Dermis microvascular lymphatic vessel endothelial cell (primary cell): ENCODE measurements at regions not wholly inside any gene's neighbourhood (a gene's known extent, or its start where the extent isn't known, plus 50 kb on each side); places are given as distances from the start of the nearest gene placed in this dataset.
"Not testable (repeated sequence)": the region's sequence is repeated elsewhere in the genome, so short reads cannot be mapped to it uniquely, and the experiment has no call there.

Experiments used
- DNase-seq, 2 donors: peaks; one replicate each; pipeline versions ENCODE4 v3.0.0 to v3.0.0-alpha.2; 2010; ENCODE audit warnings: low read depth in 2 of 2

- DNase-seq = peak; percentile 40 to 54
Measured at GRCh38 chr2:186995092-186995491, 146.1 kb upstream of the ZSWIM2 start.

- peak in 1 of 2 donors; percentile 58 for DNase-seq
Measured at GRCh38 chr2:186992597-186992996, 143.6 kb upstream of the ZSWIM2 start.

GRCh38 chr2:186991766-186992417 is 142.9 kb upstream of the ZSWIM2 start:
- DNase-seq = peak in 1 of 2 donors; percentile 59

GRCh38 chr2:186984966-186985365 is 136.0 kb upstream of the ZSWIM2 start:
- DNase-seq = no peak

GRCh38 chr2:186984481-186984880 is 135.5 kb upstream of the ZSWIM2 start:
- DNase-seq = no peak

- peak in 1 of 2 donors; percentile 17 for DNase-seq
Measured at GRCh38 chr2:186980787-186981550, 132.0 kb upstream of the ZSWIM2 start.

GRCh38 chr2:186980117-186980442 is 131.1 kb upstream of the ZSWIM2 start:
- no peak for DNase-seq

- DNase-seq = no peak
Measured at GRCh38 chr2:186979439-186980116, 130.6 kb upstream of the ZSWIM2 start.

GRCh38 chr2:186977433-186978045 is 128.6 kb upstream of the ZSWIM2 start:
- DNase-seq = no peak

GRCh38 chr2:186976329-186976728 is 127.4 kb upstream of the ZSWIM2 start:
- DNase-seq = no peak

- DNase-seq = no peak
Measured at GRCh38 chr2:186972281-186972970, 123.5 kb upstream of the ZSWIM2 start.

GRCh38 chr2:186968277-186968676 is 119.3 kb upstream of the ZSWIM2 start:
- DNase-seq = no peak

- DNase-seq = no peak
Measured at GRCh38 chr2:186966015-186966414, 117.0 kb upstream of the ZSWIM2 start.

- no peak for DNase-seq
Measured at GRCh38 chr2:186962085-186962747, 113.2 kb upstream of the ZSWIM2 start.

GRCh38 chr2:186960241-186960640 is 111.3 kb upstream of the ZSWIM2 start:
- DNase-seq = not testable (repeated sequence)

- DNase-seq = no peak
Measured at GRCh38 chr2:186959486-186959885, 110.5 kb upstream of the ZSWIM2 start.

GRCh38 chr2:186950694-186951093 is 101.7 kb upstream of the ZSWIM2 start:
- no peak for DNase-seq

GRCh38 chr2:186949726-186950256 is 100.8 kb upstream of the ZSWIM2 start:
- no peak for DNase-seq

GRCh38 chr2:186947516-186947915 is 98.5 kb upstream of the ZSWIM2 start:
- no peak for DNase-seq

- DNase-seq = no peak
Measured at GRCh38 chr2:186946896-186947467, 98.0 kb upstream of the ZSWIM2 start.
